ENCODE measurements at regions not wholly inside any gene's neighbourhood (a gene's known extent, or its start where the extent isn't known, plus 50 kb on each side); places are given as distances from the start of the nearest gene placed in this dataset.

DNA sequence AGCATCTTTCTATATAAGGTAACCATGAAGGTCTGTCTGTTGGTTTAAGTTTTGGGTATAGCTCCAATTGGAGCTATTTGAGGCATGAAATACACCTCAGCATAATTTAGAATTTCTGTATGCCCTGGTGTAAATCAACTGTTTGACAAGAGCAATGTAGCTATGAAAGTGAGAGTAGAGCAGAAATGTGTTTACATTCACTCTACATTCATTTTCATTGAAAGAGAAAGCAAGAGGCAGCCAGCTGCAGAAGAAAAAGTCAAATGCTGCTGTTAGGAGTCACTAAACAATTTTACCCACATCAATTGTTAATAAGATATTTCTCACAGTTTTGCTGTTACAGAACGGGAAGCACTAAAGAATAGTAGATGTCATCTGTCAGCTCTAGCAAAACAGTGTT, 252.5 kb downstream of the SLC6A15 start:
- Histone ChIP-seq H3K79me2 (ENCODE audit: insufficient read depth, low read length) (no peaks in the 10 kb centered on the region), H2AFZ (ENCODE audit: insufficient read depth, low read depth, low read length, poor library complexity, severe bottlenecking) (no peak overlapping the region), H3K9ac (ENCODE audit: insufficient read depth, low read length, poor library complexity, severe bottlenecking) (no peak overlapping the region), H3K27me3 (ENCODE audit: control insufficient read depth in 2 of 2, insufficient read depth in 2 of 2, low read length in 2 of 2) (no peaks in the 10 kb centered on the region), H3K4me3 (replicated peaks in 1 of 3; ENCODE audit: low read depth in 2 of 3, low read length in 3 of 3) (no peak overlapping the region), H4K20me1 (ENCODE audit: insufficient read depth, low read length) (no peaks in the 10 kb centered on the region), H3K4me2 (replicated peaks; ENCODE audit: extremely low read depth, low read length, poor library complexity, severe bottlenecking) (no peak overlapping the region), H3K27ac (ENCODE audit: low read depth in 1 of 2, low read length in 2 of 2) (no peak overlapping the region), H3K4me1 (ENCODE audit: control insufficient read depth in 1 of 2, insufficient read depth in 2 of 2, low read length in 2 of 2) (no peaks in the 10 kb centered on the region), H3K9me3 (replicated peaks in 1 of 2; ENCODE audit: control insufficient read depth in 1 of 2, insufficient read depth in 1 of 2, low read length in 2 of 2) (no peaks in the 10 kb centered on the region), H3K36me3 (replicated peaks in 1 of 2; ENCODE audit: control insufficient read depth in 1 of 2, insufficient read depth in 2 of 2, low read length in 2 of 2) (no peaks in the 10 kb centered on the region)
- WGBS (ENCODE audit: insufficient coverage) = no CpG with 5 or more reads among the region's 1 CpG
- no peaks in the 10 kb centered on the region for H3K9me3 Mint-ChIP-seq
- intact Hi-C loops (cut with micrococcal nuclease) = no loop called here
- H3K36me3 Mint-ChIP-seq = no peaks in the 10 kb centered on the region
- H3K27ac Mint-ChIP-seq = no peak overlapping the region
- H3K27me3 Mint-ChIP-seq (ENCODE audit: low read depth in 3 of 3) = no peaks in the 10 kb centered on the region
- H3K4me1 Mint-ChIP-seq = no peaks in the 10 kb centered on the region
- no peak for DNase-seq
- H3K4me3 Mint-ChIP-seq = no peak overlapping the region
- TF ChIP-seq, protein P1, sequence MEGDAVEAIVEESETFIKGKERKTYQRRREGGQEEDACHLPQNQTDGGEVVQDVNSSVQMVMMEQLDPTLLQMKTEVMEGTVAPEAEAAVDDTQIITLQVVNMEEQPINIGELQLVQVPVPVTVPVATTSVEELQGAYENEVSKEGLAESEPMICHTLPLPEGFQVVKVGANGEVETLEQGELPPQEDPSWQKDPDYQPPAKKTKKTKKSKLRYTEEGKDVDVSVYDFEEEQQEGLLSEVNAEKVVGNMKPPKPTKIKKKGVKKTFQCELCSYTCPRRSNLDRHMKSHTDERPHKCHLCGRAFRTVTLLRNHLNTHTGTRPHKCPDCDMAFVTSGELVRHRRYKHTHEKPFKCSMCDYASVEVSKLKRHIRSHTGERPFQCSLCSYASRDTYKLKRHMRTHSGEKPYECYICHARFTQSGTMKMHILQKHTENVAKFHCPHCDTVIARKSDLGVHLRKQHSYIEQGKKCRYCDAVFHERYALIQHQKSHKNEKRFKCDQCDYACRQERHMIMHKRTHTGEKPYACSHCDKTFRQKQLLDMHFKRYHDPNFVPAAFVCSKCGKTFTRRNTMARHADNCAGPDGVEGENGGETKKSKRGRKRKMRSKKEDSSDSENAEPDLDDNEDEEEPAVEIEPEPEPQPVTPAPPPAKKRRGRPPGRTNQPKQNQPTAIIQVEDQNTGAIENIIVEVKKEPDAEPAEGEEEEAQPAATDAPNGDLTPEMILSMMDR (IDR thresholded peaks at IDR 0.05) = no peak

DNA sequence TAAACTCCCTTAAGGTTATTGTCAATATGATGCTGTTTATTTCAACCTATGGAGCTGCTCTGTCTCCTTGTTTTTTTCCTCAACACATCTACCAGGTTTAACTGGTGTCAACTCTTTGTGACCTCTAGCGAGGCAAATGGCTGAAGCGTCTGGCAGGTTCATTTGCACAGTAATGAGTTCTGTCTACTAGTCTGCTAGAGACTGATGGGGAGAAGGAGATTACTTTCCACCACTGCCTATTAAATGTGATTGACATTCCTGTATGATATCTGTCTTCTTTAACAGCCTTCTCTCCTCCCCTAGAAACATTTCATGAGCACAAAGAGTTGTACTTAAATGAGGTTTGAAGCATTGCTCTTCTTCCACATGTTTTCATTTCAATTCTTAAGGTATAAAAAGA, 253.7 kb downstream of the SLC6A15 start:
- Histone ChIP-seq H3K79me2 (ENCODE audit: insufficient read depth, low read length) (no peaks in the 10 kb centered on the region), H3K36me3 (replicated peaks in 1 of 2; ENCODE audit: control insufficient read depth in 1 of 2, insufficient read depth in 2 of 2, low read length in 2 of 2) (no peaks in the 10 kb centered on the region), H3K27me3 (ENCODE audit: control insufficient read depth in 2 of 2, insufficient read depth in 2 of 2, low read length in 2 of 2) (no peaks in the 10 kb centered on the region), H3K4me2 (replicated peaks; ENCODE audit: extremely low read depth, low read length, poor library complexity, severe bottlenecking) (no peak overlapping the region), H3K4me1 (ENCODE audit: control insufficient read depth in 1 of 2, insufficient read depth in 2 of 2, low read length in 2 of 2) (no peaks in the 10 kb centered on the region), H3K9me3 (replicated peaks in 1 of 2; ENCODE audit: control insufficient read depth in 1 of 2, insufficient read depth in 1 of 2, low read length in 2 of 2) (no peaks in the 10 kb centered on the region), H3K27ac (ENCODE audit: low read depth in 1 of 2, low read length in 2 of 2) (no peak overlapping the region), H3K4me3 (replicated peaks in 1 of 3; ENCODE audit: low read depth in 2 of 3, low read length in 3 of 3) (no peak overlapping the region), H4K20me1 (ENCODE audit: insufficient read depth, low read length) (no peaks in the 10 kb centered on the region), H2AFZ (ENCODE audit: insufficient read depth, low read depth, low read length, poor library complexity, severe bottlenecking) (no peak overlapping the region), H3K9ac (ENCODE audit: insufficient read depth, low read length, poor library complexity, severe bottlenecking) (no peak overlapping the region)
- Mint-ChIP-seq H3K9me3 (no peaks in the 10 kb centered on the region), H3K4me1 (no peaks in the 10 kb centered on the region), H3K4me3 (no peak overlapping the region), H3K27me3 (ENCODE audit: low read depth in 3 of 3) (no peaks in the 10 kb centered on the region), H3K27ac (no peak overlapping the region), H3K36me3 (no peaks in the 10 kb centered on the region)
- intact Hi-C loops (cut with micrococcal nuclease) = no loop called here
- DNase-seq = no peak
- TF ChIP-seq, protein P1 (IDR thresholded peaks at IDR 0.05) = no peak
- WGBS (ENCODE audit: insufficient coverage) = no CpG with 5 or more reads among the region's 2 CpGs

Data from CD14-positive monocyte (primary cell).